ENCODE measurements at regions not wholly inside any gene's neighbourhood (a gene's known extent, or its start where the extent isn't known, plus 50 kb on each side); places are given as distances from the start of the nearest gene placed in this dataset.

DNA sequence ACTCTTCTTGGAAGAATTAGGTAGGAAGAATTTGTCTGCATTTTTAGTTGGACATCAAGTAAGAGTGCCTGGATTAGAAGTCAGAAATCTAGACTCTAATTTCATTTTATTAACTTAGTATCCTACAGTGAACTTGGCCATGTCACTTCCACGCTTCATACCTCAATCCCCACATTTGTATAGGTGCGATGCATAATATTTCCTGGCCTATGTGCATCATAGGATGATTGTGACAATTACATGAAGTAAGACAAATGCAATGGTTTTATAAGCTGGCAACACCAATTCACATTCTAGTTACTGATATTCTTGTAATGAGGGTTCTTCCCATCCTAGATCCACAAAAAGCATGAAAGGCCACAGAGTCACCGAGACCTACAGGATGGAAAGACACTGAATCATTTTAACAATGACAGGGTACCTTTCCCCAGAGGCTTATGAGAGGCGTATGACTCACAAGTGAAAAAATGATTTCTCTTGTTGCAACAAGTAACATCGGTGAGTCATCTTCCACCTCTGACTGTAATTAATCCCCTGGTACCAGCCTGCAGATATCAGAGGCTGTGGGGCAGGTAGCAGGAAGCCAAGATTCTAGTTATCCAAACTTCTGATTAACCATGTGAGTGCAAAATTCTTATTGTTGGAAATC, 56.0 kb upstream of the OR5AK2 start:
- CTCF ChIA-PET: no interaction called here
- no peaks in the 10 kb centered on the region for H3K27me3 Mint-ChIP-seq
- DNase-seq: no peak
- intact Hi-C loops (cut with micrococcal nuclease): no loop called here
- H3K27ac Mint-ChIP-seq: no peak overlapping the region
- H3K36me3 Mint-ChIP-seq (ENCODE audit: low read depth): no peaks in the 10 kb centered on the region
- no peaks in the 10 kb centered on the region for H3K4me1 Mint-ChIP-seq (ENCODE audit: low read depth)
- POLR2A ChIA-PET: no interaction called here
- peak; percentile 34 for ATAC-seq
- no peak overlapping the region for H3K4me3 Mint-ChIP-seq
- TF ChIP-seq CTCF (IDR thresholded peaks at IDR 0.05): no peak
- H3K9me3 Mint-ChIP-seq: peaks cover 1% of the 10 kb centered on the region

DNA sequence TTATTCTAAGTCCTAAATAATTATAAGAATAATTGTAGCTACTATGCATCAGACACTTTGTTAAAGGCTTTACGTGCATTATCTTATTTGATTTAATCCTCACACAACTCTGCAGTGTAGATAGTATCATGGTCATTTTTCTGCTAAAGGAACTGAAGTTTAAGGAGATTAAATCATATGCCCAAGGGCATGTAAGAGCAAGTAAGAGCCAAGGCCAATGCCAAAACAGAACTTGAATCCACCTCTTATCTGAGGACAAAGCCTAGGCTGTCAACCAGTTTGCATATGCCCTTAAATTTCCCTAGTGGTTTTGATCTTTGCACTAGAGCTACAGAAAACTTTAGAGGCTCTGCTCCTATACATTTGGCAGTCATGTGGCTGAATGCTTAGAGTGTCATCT, 65.6 kb upstream of the OR5AK2 start:
- H3K4me1 Mint-ChIP-seq (ENCODE audit: low read depth): no peaks in the 10 kb centered on the region
- DNase-seq: no peak
- peaks cover 6% of the 10 kb centered on the region for H3K9me3 Mint-ChIP-seq
- no peak for TF ChIP-seq CTCF (IDR thresholded peaks at IDR 0.05)
- no peaks in the 10 kb centered on the region for H3K27me3 Mint-ChIP-seq
- POLR2A ChIA-PET: no interaction called here
- no peak overlapping the region for H3K4me3 Mint-ChIP-seq
- no peak overlapping the region for H3K27ac Mint-ChIP-seq
- H3K36me3 Mint-ChIP-seq (ENCODE audit: low read depth): no peaks in the 10 kb centered on the region
- no peak for ATAC-seq
- CTCF ChIA-PET: interaction anchor here (0.9 kb wide), 1 partner anchor 82 kb away, joined by 3 read pairs; no protein-coding TSS in a partner anchor
- intact Hi-C loops (cut with micrococcal nuclease): no loop called here

- ChIA-PET POLR2A (no interaction called here), CTCF (interaction anchor here (0.9 kb wide), 1 partner anchor 82 kb away, joined by 3 read pairs; no protein-coding TSS in a partner anchor)
- H3K4me3 Mint-ChIP-seq: no peak overlapping the region
- intact Hi-C loops (cut with micrococcal nuclease): no loop called here
- H3K27me3 Mint-ChIP-seq: no peaks in the 10 kb centered on the region
- TF ChIP-seq CTCF (IDR thresholded peaks at IDR 0.05): no peak
- H3K36me3 Mint-ChIP-seq (ENCODE audit: low read depth): no peaks in the 10 kb centered on the region
- H3K27ac Mint-ChIP-seq: no peak overlapping the region
- ATAC-seq (no peak), DNase-seq (no peak)
- H3K4me1 Mint-ChIP-seq (ENCODE audit: low read depth): no peaks in the 10 kb centered on the region
- H3K9me3 Mint-ChIP-seq: peaks cover 6% of the 10 kb centered on the region
Observed at GRCh38 chr11:56922421-56922820, 66.3 kb upstream of the OR5AK2 start.

GRCh38 chr11:56917708-56918400, 70.9 kb upstream of the OR5AK2 start:
- DNase-seq (no peak), ATAC-seq (no peak)
- Mint-ChIP-seq H3K27ac (no peak overlapping the region), H3K4me3 (no peak overlapping the region), H3K9me3 (peaks cover 6% of the 10 kb centered on the region), H3K4me1 (ENCODE audit: low read depth) (no peaks in the 10 kb centered on the region), H3K36me3 (ENCODE audit: low read depth) (no peaks in the 10 kb centered on the region), H3K27me3 (peaks cover 4% of the 10 kb centered on the region)
- TF ChIP-seq CTCF (IDR thresholded peaks at IDR 0.05): no peak
- ChIA-PET CTCF (interaction anchor here (0.7 kb wide), 1 partner anchor 77 kb away, joined by 4 read pairs; no protein-coding TSS in a partner anchor), POLR2A (no interaction called here)
- intact Hi-C loops (cut with micrococcal nuclease): loop anchor here (10.0 kb wide), 1 partner anchor 63 kb away; no protein-coding TSS in a partner anchor

DNA sequence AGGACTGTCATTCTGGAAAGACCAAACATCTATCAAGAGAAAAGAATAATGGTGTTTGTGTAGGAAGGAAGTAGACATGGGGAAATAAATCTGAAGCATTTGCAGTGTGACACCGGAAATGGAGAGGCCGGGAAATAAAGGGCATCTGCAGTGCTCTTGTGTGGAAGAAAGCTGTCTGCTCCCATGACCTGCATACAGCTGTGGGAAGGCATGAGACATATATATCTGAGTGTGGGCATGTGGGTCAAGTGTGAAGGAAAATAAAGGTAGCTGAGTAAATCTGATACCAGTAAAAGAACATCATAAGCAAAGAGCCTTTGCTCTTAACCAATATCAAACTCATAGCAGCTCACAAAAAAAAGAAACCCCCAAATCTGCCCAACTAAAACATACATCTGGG, 72.1 kb upstream of the OR5AK2 start:
- no peak for TF ChIP-seq CTCF (IDR thresholded peaks at IDR 0.05)
- ATAC-seq (no peak), DNase-seq (no peak)
- Mint-ChIP-seq H3K9me3 (peaks cover 7% of the 10 kb centered on the region), H3K4me1 (ENCODE audit: low read depth) (no peaks in the 10 kb centered on the region), H3K36me3 (ENCODE audit: low read depth) (no peaks in the 10 kb centered on the region), H3K27me3 (peaks cover 4% of the 10 kb centered on the region), H3K4me3 (no peak overlapping the region), H3K27ac (no peak overlapping the region)
- intact Hi-C loops (cut with micrococcal nuclease): loop anchor here (10.0 kb wide), 1 partner anchor 62 kb away; no protein-coding TSS in a partner anchor
- ChIA-PET CTCF (no interaction called here), POLR2A (no interaction called here)

Data from activated CD8-positive, alpha-beta T cell treated with anti-CD3 and anti-CD28 coated beads for 36 hours (primary cell).